ENCODE measurements at regions not wholly inside any gene's neighbourhood (a gene's known extent, or its start where the extent isn't known, plus 50 kb on each side); places are given as distances from the start of the nearest gene placed in this dataset.

DNA sequence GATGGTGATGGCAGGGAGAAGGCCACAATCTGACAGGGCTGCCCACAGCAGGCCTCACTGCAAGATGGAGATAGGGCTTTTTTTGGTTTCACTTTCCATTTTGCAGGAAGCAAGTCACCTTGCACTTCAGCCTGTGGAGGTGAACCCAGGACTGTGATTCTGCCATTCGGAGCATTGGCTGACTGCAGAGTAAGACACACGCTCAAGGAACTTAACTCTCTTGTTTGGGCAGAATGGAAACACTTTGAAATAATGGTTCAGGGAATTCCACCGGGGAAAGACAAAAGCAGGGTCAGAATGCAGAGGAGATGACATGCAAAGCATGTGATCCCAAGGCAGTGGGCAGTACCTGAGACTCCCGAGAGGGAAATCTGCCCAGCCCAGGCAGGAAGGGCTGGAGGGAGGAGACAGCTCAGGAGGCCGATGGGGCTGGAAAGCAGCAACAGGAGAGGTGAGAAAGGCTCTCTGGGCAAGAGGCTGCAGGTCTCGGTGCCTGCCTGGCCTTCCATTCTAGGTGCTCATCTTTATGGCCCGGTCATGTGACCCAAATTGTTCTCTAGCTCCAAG, 58.7 kb upstream of the PRMT8 start:
- TF ChIP-seq, protein P1, sequence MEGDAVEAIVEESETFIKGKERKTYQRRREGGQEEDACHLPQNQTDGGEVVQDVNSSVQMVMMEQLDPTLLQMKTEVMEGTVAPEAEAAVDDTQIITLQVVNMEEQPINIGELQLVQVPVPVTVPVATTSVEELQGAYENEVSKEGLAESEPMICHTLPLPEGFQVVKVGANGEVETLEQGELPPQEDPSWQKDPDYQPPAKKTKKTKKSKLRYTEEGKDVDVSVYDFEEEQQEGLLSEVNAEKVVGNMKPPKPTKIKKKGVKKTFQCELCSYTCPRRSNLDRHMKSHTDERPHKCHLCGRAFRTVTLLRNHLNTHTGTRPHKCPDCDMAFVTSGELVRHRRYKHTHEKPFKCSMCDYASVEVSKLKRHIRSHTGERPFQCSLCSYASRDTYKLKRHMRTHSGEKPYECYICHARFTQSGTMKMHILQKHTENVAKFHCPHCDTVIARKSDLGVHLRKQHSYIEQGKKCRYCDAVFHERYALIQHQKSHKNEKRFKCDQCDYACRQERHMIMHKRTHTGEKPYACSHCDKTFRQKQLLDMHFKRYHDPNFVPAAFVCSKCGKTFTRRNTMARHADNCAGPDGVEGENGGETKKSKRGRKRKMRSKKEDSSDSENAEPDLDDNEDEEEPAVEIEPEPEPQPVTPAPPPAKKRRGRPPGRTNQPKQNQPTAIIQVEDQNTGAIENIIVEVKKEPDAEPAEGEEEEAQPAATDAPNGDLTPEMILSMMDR (conservative IDR thresholded peaks at IDR 0.05; ENCODE audit: low read depth, low read length): no peak
- TF ChIP-seq POLR2A (IDR thresholded peaks at IDR 0.05; ENCODE audit: low read depth, low read length): no peak
- TF ChIP-seq CEBPB (IDR thresholded peaks at IDR 0.05; ENCODE audit: low read depth, low read length): no peak
- TF ChIP-seq BHLHE40 (IDR thresholded peaks at IDR 0.05; ENCODE audit: low read depth, low read length): no peak
- no peak for TF ChIP-seq SMC3 (IDR thresholded peaks at IDR 0.05; ENCODE audit: low read depth, low read length)
- no peak for TF ChIP-seq RCOR1 (IDR thresholded peaks at IDR 0.05; ENCODE audit: insufficient replicate concordance, low read length)
- TF ChIP-seq RAD21 (IDR thresholded peaks at IDR 0.05; ENCODE audit: low read length): no peak
- TF ChIP-seq, protein P2, sequence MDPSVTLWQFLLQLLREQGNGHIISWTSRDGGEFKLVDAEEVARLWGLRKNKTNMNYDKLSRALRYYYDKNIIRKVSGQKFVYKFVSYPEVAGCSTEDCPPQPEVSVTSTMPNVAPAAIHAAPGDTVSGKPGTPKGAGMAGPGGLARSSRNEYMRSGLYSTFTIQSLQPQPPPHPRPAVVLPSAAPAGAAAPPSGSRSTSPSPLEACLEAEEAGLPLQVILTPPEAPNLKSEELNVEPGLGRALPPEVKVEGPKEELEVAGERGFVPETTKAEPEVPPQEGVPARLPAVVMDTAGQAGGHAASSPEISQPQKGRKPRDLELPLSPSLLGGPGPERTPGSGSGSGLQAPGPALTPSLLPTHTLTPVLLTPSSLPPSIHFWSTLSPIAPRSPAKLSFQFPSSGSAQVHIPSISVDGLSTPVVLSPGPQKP (IDR thresholded peaks at IDR 0.05; ENCODE audit: borderline replicate concordance, low read depth, low read length): no peak
- TF ChIP-seq RFX5 (IDR thresholded peaks at IDR 0.05; ENCODE audit: low read depth, low read length): no peak
- TF ChIP-seq MAZ (IDR thresholded peaks at IDR 0.05; ENCODE audit: borderline replicate concordance, low read depth, low read length): no peak

All from IMR-90 (cell line).